Stomach (tissue), 4 donors: ENCODE measurements at regions not wholly inside any gene's neighbourhood (a gene's known extent, or its start where the extent isn't known, plus 50 kb on each side); places are given as distances from the start of the nearest gene placed in this dataset.

Experiments used
- POLR2A ChIP-seq, 4 donors: fragments of 450-650 bp; IDR thresholded peaks; one replicate each; pipeline ENCODE4 v1.6.1; 2016; ENCODE audit warnings: antibody characterized with exemption in 4 of 4, control low read depth in 2 of 4, mild to moderate bottlenecking in 1 of 4, moderate library complexity in 1 of 4
- POLR2AphosphoS5 ChIP-seq, 3 donors: sonication (generic); formaldehyde crosslinking; IDR thresholded peaks; one replicate each; pipeline ENCODE4 v1.6.1; 2016; ENCODE audit warnings: antibody characterized with exemption in 3 of 3
- TF ChIP-seq, protein P1 (sequence below), 7 experiments: fragments of 450-650 bp in 4 of 7; fragments of 200-600 bp in 3 of 7; sonication (generic) in 3 of 7; IDR thresholded peaks; one replicate each; pipeline ENCODE4 v1.5.1; 2016 to 2019; ENCODE audit warnings: antibody characterized with exemption in 7 of 7, control low read depth in 2 of 7, mild to moderate bottlenecking in 1 of 7

DNA sequence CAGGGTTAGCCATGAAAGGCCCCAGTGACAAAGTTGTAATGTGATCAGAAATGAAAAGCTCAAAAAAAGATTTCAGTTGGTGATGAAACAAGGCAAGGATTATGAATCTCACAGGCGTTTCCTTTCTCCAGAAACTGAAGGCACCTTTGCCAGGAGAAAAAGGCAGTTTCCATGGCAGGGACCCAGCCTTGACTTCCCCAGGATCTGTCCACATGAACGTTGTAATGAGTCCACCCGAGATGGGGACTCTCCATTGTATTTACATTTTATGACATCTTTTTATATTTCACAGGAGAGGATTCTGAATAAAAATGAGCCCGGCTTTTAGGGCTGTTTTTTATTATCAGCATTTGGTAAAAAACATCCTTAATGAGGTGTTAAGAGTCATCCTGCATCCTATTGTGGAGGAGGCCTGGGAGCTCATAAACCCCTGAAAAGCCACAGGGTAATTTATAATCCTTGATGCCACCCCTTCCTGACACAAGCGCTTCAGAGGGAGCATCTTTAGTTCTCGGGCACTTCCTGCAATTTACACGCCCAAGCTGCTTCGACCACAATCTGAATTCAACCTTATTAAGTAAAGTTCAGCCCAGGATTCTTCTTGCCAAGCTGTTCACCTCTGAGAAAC, 74.1 kb upstream of the SALL4 start:
- no peak for TF ChIP-seq POLR2A (IDR thresholded peaks at IDR 0.05)
- TF ChIP-seq, protein P1, sequence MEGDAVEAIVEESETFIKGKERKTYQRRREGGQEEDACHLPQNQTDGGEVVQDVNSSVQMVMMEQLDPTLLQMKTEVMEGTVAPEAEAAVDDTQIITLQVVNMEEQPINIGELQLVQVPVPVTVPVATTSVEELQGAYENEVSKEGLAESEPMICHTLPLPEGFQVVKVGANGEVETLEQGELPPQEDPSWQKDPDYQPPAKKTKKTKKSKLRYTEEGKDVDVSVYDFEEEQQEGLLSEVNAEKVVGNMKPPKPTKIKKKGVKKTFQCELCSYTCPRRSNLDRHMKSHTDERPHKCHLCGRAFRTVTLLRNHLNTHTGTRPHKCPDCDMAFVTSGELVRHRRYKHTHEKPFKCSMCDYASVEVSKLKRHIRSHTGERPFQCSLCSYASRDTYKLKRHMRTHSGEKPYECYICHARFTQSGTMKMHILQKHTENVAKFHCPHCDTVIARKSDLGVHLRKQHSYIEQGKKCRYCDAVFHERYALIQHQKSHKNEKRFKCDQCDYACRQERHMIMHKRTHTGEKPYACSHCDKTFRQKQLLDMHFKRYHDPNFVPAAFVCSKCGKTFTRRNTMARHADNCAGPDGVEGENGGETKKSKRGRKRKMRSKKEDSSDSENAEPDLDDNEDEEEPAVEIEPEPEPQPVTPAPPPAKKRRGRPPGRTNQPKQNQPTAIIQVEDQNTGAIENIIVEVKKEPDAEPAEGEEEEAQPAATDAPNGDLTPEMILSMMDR (IDR thresholded peaks at IDR 0.05), result no peak
- TF ChIP-seq POLR2AphosphoS5 (IDR thresholded peaks at IDR 0.05), result no peak
